Urinary bladder (tissue), 3 donors: ENCODE measurements at regions not wholly inside any gene's neighbourhood (a gene's known extent, or its start where the extent isn't known, plus 50 kb on each side); places are given as distances from the start of the nearest gene placed in this dataset.
A peak's percentile ranks its signal among the peaks of the same experiment; 100 is the strongest.
"Not testable (repeated sequence)": the region's sequence is repeated elsewhere in the genome, so short reads cannot be mapped to it uniquely, and the experiment has no call there.

Source experiments
- DNase-seq: peaks from one replicate; pipeline ENCODE4 v3.0.0-alpha.2; 2015; ENCODE audit errors: extremely low spot score
- H3K27ac ChIP-seq: one replicate; pipeline ENCODE4 v1.5.1; 2013; ENCODE audit warnings: low read depth, mild to moderate bottlenecking, moderate library complexity
- H3K36me3 ChIP-seq: one replicate; pipeline ENCODE4 v1.6.1; 2013; ENCODE audit warnings: mild to moderate bottlenecking, moderate library complexity; ENCODE audit not compliant: insufficient read depth
- H3K4me1 ChIP-seq: one replicate; pipeline ENCODE4 v1.6.1; 2013; ENCODE audit warnings: mild to moderate bottlenecking, moderate library complexity; ENCODE audit not compliant: insufficient read depth
- H3K4me3 ChIP-seq: one replicate; pipeline ENCODE4 v1.5.1; 2013; ENCODE audit warnings: low read depth, low read length
- WGBS: extraction: QIAGEN DNeasy Blood & Tissue Kit; methylation state at CpG from one replicate; pipeline ENCODE4 v1.1.7; 2013; 5-methylcytosine and 5-hydroxymethylcytosine counted together
- donor health status: healthy with polysubstance abuse.
- donor health status: healthy.

- no peak for DNase-seq
- no peaks in the 10 kb centered on the region for H3K36me3 ChIP-seq
- H3K27ac ChIP-seq = no peak overlapping the region
- H3K4me3 ChIP-seq = no peak overlapping the region
- H3K4me1 ChIP-seq = no peaks in the 10 kb centered on the region
Observed at GRCh38 chr1:221601166-221601565, 140.7 kb downstream of the DUSP10 start.

DNA sequence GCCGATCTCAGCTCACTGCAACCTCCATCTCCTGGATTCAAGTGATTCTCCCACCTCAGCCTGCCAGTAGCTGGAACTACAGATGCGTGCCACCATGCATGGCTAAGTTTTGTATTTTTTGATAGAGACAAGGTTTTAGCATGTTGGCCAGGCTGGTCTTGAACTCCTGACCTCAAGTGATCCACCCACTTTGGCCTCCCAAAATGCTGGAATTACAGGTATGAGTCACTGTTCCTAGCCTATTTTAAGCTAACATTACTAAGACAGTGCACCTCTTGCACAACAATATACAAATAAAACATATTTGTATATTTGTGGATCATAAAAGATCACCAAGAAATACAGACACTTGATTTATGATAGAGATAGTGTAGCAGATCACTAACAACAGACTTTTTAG, 139.1 kb downstream of the DUSP10 start:
- H3K4me3 ChIP-seq = no peak overlapping the region
- no peaks in the 10 kb centered on the region for H3K4me1 ChIP-seq
- WGBS = 92% methylated on average over 2 of the region's 2 CpGs
- H3K27ac ChIP-seq = no peak overlapping the region
- no peak for DNase-seq
- H3K36me3 ChIP-seq = no peaks in the 10 kb centered on the region

DNA sequence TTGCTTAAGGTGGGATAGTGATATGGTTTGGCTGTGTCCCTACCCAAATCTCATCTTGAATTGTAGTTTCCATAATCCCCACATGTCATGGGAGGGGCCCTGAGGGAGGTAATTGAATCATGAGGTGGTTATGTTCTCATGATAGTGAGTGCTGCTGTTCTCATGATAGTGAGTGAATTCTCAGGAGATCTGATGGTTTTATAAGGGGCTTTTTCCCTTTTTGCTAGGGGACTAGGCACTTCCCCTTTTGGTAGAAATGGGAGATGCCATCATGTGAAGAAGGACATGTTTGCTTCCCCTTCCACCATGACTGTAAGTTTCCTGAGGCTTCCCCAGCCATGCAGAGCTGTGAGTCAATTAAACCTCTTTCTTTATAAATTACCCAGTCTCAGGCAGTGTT, 137.5 kb downstream of the DUSP10 start:
- H3K27ac ChIP-seq, H3K4me3 ChIP-seq, H3K36me3 ChIP-seq, H3K4me1 ChIP-seq, DNase-seq: not testable (repeated sequence)

DNA sequence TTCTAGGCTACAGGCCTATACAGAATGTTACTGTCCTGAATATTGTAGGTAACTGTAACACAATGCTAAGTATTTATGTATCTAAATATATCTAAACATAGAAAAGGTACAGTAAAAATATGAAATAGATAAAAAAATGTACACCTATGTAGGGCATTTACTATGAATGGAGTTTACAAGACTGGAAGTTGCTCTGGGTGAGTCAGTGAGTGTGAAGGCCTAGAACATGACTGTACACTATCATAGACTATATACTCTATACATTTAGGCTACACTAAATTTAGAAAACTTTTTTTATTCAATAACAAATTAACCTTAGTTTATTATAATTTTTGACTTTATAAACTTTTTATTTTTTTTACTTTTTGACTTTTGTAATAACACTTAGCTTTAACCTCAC, 136.9 kb downstream of the DUSP10 start:
- no peak overlapping the region for H3K27ac ChIP-seq
- no peaks in the 10 kb centered on the region for H3K4me1 ChIP-seq
- no peaks in the 10 kb centered on the region for H3K36me3 ChIP-seq
- no peak overlapping the region for H3K4me3 ChIP-seq
- DNase-seq = no peak

DNA sequence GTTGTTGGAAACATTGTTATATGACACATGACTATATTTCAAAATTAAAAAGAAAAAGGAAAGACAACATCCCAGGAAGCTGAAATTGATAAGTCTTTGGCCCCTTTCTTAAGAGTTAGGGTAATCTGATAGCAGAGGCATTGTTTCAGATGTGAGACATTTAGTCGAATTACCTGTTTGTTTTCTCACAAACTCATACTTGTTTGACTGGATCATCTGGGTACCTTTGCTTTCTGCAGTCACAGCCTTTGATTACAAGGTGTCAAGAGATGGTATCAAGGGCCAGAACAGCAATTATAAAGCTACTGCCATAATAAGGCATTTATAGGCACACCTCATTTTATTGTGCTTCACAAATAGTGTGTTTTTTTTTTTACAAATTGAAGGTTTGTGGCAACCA, 136.3 kb downstream of the DUSP10 start:
- 73% methylated on average over 1 of the region's 1 CpG for WGBS
- no peak for DNase-seq

GRCh38 chr1:221606256-221606655, 135.6 kb downstream of the DUSP10 start:
- WGBS = 74% methylated on average over 4 of the region's 4 CpGs
- no peaks in the 10 kb centered on the region for H3K36me3 ChIP-seq
- H3K4me3 ChIP-seq = no peak overlapping the region
- H3K27ac ChIP-seq = no peak overlapping the region
- no peaks in the 10 kb centered on the region for H3K4me1 ChIP-seq
- DNase-seq = no peak

More for the DNA sequence above, 136.3 kb downstream of the DUSP10 start:
- H3K27ac ChIP-seq = no peak overlapping the region
- no peaks in the 10 kb centered on the region for H3K36me3 ChIP-seq
- H3K4me3 ChIP-seq = no peak overlapping the region
- H3K4me1 ChIP-seq = no peaks in the 10 kb centered on the region

GRCh38 chr1:221608835-221609320, 133.0 kb downstream of the DUSP10 start:
- no peak for DNase-seq
- no peaks in the 10 kb centered on the region for H3K36me3 ChIP-seq
- H3K4me1 ChIP-seq = no peaks in the 10 kb centered on the region
- H3K27ac ChIP-seq = no peak overlapping the region
- no peak overlapping the region for H3K4me3 ChIP-seq

DNA sequence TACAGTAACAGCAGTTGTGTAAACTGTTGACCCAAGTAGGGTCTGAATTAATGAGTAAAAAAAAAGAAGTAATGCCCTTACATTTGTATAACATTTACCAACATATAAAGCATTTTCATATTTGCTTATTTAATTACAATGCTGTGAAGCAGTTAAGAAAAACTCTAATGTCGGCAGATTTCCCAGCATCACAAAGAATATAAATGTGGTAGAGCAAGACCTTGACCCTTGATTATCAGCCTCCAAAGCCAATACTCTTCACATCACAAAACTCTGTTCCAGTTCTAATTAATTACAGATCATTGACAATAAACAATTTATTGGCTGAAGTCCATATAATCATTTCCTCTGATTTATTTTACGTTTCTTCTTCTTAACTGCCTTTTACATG, 130.2 kb downstream of the DUSP10 start:
- no peaks in the 10 kb centered on the region for H3K4me1 ChIP-seq
- 66% methylated on average over 2 of the region's 2 CpGs for WGBS
- H3K4me3 ChIP-seq = no peak overlapping the region
- no peaks in the 10 kb centered on the region for H3K36me3 ChIP-seq
- no peak for DNase-seq
- H3K27ac ChIP-seq = no peak overlapping the region

DNA sequence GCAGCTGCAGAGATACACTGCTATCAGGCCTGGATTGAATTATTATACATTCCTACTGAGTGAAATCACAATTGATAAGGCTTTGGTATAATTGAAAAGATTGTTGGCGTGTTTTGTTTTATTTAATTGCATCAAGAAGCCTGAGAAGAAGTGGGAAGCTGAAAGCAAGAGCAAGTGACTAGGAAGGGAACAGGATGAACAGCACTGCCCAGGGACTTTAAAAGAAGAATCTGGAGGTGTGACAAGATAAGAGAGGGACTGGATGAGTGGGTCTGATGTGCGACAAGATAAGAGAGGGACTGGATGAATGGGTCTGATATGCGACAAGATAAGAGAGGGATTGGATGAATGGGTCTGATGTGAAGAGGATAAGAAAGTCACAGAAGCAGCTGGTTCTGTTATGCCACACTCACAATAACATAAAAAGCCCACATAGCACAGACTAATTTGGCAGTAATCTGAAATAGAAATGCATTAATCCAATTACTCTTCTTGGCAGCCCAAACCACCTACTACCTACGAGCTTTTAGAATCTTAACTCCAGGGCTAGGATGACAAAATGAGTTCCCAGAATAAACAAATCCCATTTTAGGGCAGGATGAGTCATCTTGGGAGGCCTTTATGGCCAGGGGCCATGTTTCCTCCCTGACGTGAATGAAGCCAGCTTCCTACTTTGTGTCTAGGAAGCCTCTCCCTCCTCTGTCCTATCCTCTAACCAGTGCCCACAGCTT, 129.7 kb downstream of the DUSP10 start:
- peak; percentile 55 for DNase-seq
- 16% methylated on average over 5 of the region's 5 CpGs for WGBS
- H3K27ac ChIP-seq = no peak overlapping the region

DNA sequence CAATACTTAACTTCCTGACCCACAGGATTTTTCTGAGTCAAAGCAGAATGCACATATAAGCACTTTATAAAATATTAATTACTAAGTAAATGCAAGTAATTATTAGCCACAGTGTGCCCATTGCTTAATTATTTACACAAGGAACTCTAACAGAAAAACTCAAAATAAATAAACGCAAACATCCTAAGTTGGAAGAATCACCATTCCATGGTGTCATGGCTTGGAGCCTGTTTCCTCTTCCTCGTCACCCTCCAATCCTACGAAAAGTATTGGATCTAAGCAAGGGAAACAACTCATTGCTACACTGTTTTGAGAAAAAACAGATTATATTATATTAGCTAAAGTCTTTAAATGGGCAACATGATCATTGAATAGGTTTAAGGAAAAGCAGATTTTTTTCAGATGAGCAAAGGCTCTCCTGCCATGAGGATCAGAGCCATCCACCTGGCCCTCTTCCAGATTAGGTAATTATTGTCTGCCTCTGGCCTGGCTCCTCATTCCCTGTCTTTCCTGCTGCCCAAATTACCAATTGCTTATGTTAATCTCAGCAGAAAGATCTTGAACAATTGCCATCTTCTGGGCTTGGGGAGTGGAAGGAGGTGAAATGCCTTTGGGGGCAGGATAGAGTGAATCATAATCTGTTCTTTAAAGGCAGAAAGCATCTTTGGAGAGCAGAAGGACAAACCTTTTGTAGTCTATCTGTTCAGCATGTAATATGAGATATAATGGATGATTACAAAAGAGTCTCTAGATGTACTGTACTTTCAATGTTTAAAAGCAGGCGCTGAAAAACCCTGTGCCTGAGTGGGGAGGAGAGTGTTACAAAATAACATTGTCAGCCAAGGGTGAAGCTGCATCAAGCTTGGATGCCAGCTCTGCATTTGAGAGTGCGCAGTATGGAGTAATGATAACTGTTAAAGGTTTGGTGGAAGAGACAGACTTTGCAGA, 121.2 kb downstream of the DUSP10 start:
- no peaks in the 10 kb centered on the region for H3K36me3 ChIP-seq

More for the DNA sequence above, 129.7 kb downstream of the DUSP10 start:
- no peaks in the 10 kb centered on the region for H3K4me1 ChIP-seq
- no peaks in the 10 kb centered on the region for H3K36me3 ChIP-seq
- H3K4me3 ChIP-seq = no peak overlapping the region

DNA sequence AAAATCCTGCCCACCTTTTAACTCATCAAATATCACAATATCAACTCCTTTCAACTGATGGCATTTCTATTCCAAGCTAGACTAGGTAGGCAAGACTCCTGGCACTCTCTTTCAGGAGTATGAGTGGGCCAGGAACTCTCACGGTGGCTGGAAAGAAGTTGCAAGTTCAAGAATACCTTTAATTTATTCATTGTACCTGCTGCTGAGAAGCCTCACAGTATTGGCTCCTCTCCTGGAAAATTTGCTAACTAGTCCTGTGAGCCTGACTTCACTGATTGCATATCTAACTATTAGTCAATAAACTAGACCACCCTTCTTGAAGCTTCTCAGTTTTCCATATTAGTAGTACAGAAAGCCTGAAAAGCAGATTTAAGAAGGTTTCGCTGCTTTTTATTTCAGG, 120.2 kb downstream of the DUSP10 start:
- no peak overlapping the region for H3K4me3 ChIP-seq
- H3K4me1 ChIP-seq = no peaks in the 10 kb centered on the region
- no peak for DNase-seq
- H3K27ac ChIP-seq = no peak overlapping the region
- WGBS = 93% methylated on average over 2 of the region's 2 CpGs
- H3K36me3 ChIP-seq = no peaks in the 10 kb centered on the region

More for the DNA sequence above, 121.2 kb downstream of the DUSP10 start:
- no peak overlapping the region for H3K4me3 ChIP-seq
- WGBS = 75% methylated on average over 5 of the region's 5 CpGs
- no peak overlapping the region for H3K27ac ChIP-seq
- DNase-seq = no peak
- H3K4me1 ChIP-seq = no peaks in the 10 kb centered on the region

- no peak overlapping the region for H3K27ac ChIP-seq
- no peaks in the 10 kb centered on the region for H3K36me3 ChIP-seq
- no peak for DNase-seq
- WGBS = 91% methylated on average over 2 of the region's 2 CpGs
- H3K4me1 ChIP-seq = no peaks in the 10 kb centered on the region
- no peak overlapping the region for H3K4me3 ChIP-seq
Observed at GRCh38 chr1:221622389-221622788, 119.5 kb downstream of the DUSP10 start.

GRCh38 chr1:221625026-221625425, 116.9 kb downstream of the DUSP10 start:
- no peaks in the 10 kb centered on the region for H3K4me1 ChIP-seq

GRCh38 chr1:221626041-221626440, 115.8 kb downstream of the DUSP10 start:
- H3K27ac ChIP-seq = no peak overlapping the region
- H3K4me3 ChIP-seq = no peak overlapping the region
- H3K4me1 ChIP-seq = no peaks in the 10 kb centered on the region
- no peaks in the 10 kb centered on the region for H3K36me3 ChIP-seq
- WGBS = 92% methylated on average over 1 of the region's 1 CpG
- no peak for DNase-seq

More at GRCh38 chr1:221625026-221625425, 116.9 kb downstream of the DUSP10 start:
- Histone ChIP-seq H3K4me3 (no peak overlapping the region), H3K27ac (no peak overlapping the region), H3K36me3 (no peaks in the 10 kb centered on the region)
- no peak for DNase-seq
